Activated CD4-positive, alpha-beta T cell treated with anti-CD3 and anti-CD28 coated beads, Interleukin-2, amount 10 ng/mL, durations not matched to agents 7 days and 5 days (primary cell): ENCODE measurements at regions not wholly inside any gene's neighbourhood (a gene's known extent, or its start where the extent isn't known, plus 50 kb on each side); places are given as distances from the start of the nearest gene placed in this dataset.

Source experiments
- CTCF ChIA-PET: fragments of 350-600 bp; sonication (Branson Sonifier 250); formaldehyde crosslinking; loops from one replicate; lab custom pipeline; 2021; ENCODE audit warnings: antibody characterized with exemption; lab: Charles Lee
- POLR2A ChIA-PET: fragments of 350-600 bp; sonication (Branson Sonifier 250); formaldehyde crosslinking; loops from one replicate; lab custom pipeline; 2021; ENCODE audit warnings: antibody characterized with exemption; lab: Charles Lee
- DNase-seq: peaks from one replicate; pipeline ENCODE4 v3.0.0-alpha.2; 2020
- H3K27ac Mint-ChIP-seq: one replicate; pipeline ENCODE4 v1.8.0; 2021; ENCODE audit warnings: mild to moderate bottlenecking, moderate library complexity, mixed read lengths
- H3K27me3 Mint-ChIP-seq: one replicate; pipeline ENCODE4 v1.8.0; 2021; ENCODE audit warnings: mixed read lengths
- H3K36me3 Mint-ChIP-seq: one replicate; pipeline ENCODE4 v1.8.0; 2021; ENCODE audit warnings: low read depth, mixed read lengths
- H3K4me1 Mint-ChIP-seq: one replicate; pipeline ENCODE4 v1.8.0; 2021; ENCODE audit warnings: mixed read lengths
- H3K4me3 Mint-ChIP-seq: one replicate; pipeline ENCODE4 v1.8.0; 2021; ENCODE audit warnings: mild to moderate bottlenecking, moderate library complexity, mixed read lengths
- H3K9me3 Mint-ChIP-seq: one replicate; pipeline ENCODE4 v1.8.0; 2021; ENCODE audit warnings: mixed read lengths

- peaks cover 3% of the 10 kb centered on the region for H3K9me3 Mint-ChIP-seq
- ChIA-PET CTCF (no interaction called here), POLR2A (no interaction called here)
- H3K4me1 Mint-ChIP-seq = no peaks in the 10 kb centered on the region
- H3K27ac Mint-ChIP-seq = no peak overlapping the region
- no peaks in the 10 kb centered on the region for H3K27me3 Mint-ChIP-seq
- DNase-seq = no peak
- H3K4me3 Mint-ChIP-seq = no peak overlapping the region
- no peaks in the 10 kb centered on the region for H3K36me3 Mint-ChIP-seq
These were observed 155.8 kb upstream of the IGFBP7 start for GRCh38 chr4:57265831-57266582.

GRCh38 chr4:57254754-57255153, 144.6 kb upstream of the IGFBP7 start:
- no peaks in the 10 kb centered on the region for H3K4me1 Mint-ChIP-seq
- no peak overlapping the region for H3K27ac Mint-ChIP-seq
- no peak overlapping the region for H3K4me3 Mint-ChIP-seq
- no peaks in the 10 kb centered on the region for H3K9me3 Mint-ChIP-seq
- no peaks in the 10 kb centered on the region for H3K36me3 Mint-ChIP-seq
- POLR2A ChIA-PET = no interaction called here
- CTCF ChIA-PET = no interaction called here
- DNase-seq = no peak
- H3K27me3 Mint-ChIP-seq = no peaks in the 10 kb centered on the region

GRCh38 chr4:57249083-57249482, 138.9 kb upstream of the IGFBP7 start:
- Mint-ChIP-seq H3K9me3 (no peaks in the 10 kb centered on the region), H3K27me3 (no peaks in the 10 kb centered on the region), H3K4me3 (no peak overlapping the region), H3K4me1 (no peaks in the 10 kb centered on the region), H3K27ac (no peak overlapping the region), H3K36me3 (no peaks in the 10 kb centered on the region)
- ChIA-PET POLR2A (no interaction called here), CTCF (no interaction called here)
- DNase-seq = no peak

GRCh38 chr4:57243076-57243475, 132.9 kb upstream of the IGFBP7 start:
- no peak for DNase-seq
- H3K27ac Mint-ChIP-seq = no peak overlapping the region
- no peaks in the 10 kb centered on the region for H3K4me1 Mint-ChIP-seq
- no peaks in the 10 kb centered on the region for H3K36me3 Mint-ChIP-seq
- CTCF ChIA-PET = interaction anchor here (0.6 kb wide), 1 partner anchor 21 kb away, joined by 6 read pairs; no protein-coding TSS in a partner anchor
- no peaks in the 10 kb centered on the region for H3K27me3 Mint-ChIP-seq
- H3K9me3 Mint-ChIP-seq = no peaks in the 10 kb centered on the region
- H3K4me3 Mint-ChIP-seq = no peak overlapping the region
- POLR2A ChIA-PET = no interaction called here

- Mint-ChIP-seq H3K4me3 (no peak overlapping the region), H3K9me3 (no peaks in the 10 kb centered on the region), H3K4me1 (no peaks in the 10 kb centered on the region), H3K27me3 (no peaks in the 10 kb centered on the region), H3K36me3 (no peaks in the 10 kb centered on the region), H3K27ac (no peak overlapping the region)
- POLR2A ChIA-PET = no interaction called here
- no peak for DNase-seq
- CTCF ChIA-PET = no interaction called here
These were observed 124.1 kb upstream of the IGFBP7 start for GRCh38 chr4:57234252-57234775.

- no peak overlapping the region for H3K4me3 Mint-ChIP-seq
- H3K36me3 Mint-ChIP-seq = no peaks in the 10 kb centered on the region
- ChIA-PET CTCF (no interaction called here), POLR2A (no interaction called here)
- no peak for DNase-seq
- H3K27ac Mint-ChIP-seq = no peak overlapping the region
- H3K9me3 Mint-ChIP-seq = no peaks in the 10 kb centered on the region
- no peaks in the 10 kb centered on the region for H3K4me1 Mint-ChIP-seq
- no peaks in the 10 kb centered on the region for H3K27me3 Mint-ChIP-seq
These were observed 123.2 kb upstream of the IGFBP7 start for GRCh38 chr4:57233386-57233785.

- ChIA-PET POLR2A (no interaction called here), CTCF (no interaction called here)
- no peaks in the 10 kb centered on the region for H3K27me3 Mint-ChIP-seq
- H3K4me3 Mint-ChIP-seq = no peak overlapping the region
- no peaks in the 10 kb centered on the region for H3K4me1 Mint-ChIP-seq
- no peak for DNase-seq
- H3K9me3 Mint-ChIP-seq = no peaks in the 10 kb centered on the region
- no peak overlapping the region for H3K27ac Mint-ChIP-seq
- H3K36me3 Mint-ChIP-seq = no peaks in the 10 kb centered on the region
These were observed 121.6 kb upstream of the IGFBP7 start for GRCh38 chr4:57231781-57232180.

GRCh38 chr4:57220734-57221133, 110.5 kb upstream of the IGFBP7 start:
- no peaks in the 10 kb centered on the region for H3K9me3 Mint-ChIP-seq
- no peak overlapping the region for H3K4me3 Mint-ChIP-seq
- no peaks in the 10 kb centered on the region for H3K36me3 Mint-ChIP-seq
- ChIA-PET CTCF (no interaction called here), POLR2A (no interaction called here)
- no peak overlapping the region for H3K27ac Mint-ChIP-seq
- no peaks in the 10 kb centered on the region for H3K4me1 Mint-ChIP-seq
- no peak for DNase-seq
- H3K27me3 Mint-ChIP-seq = no peaks in the 10 kb centered on the region

GRCh38 chr4:57220172-57220571, 110.0 kb upstream of the IGFBP7 start:
- POLR2A ChIA-PET = no interaction called here
- Mint-ChIP-seq H3K4me3 (no peak overlapping the region), H3K36me3 (no peaks in the 10 kb centered on the region), H3K27ac (no peak overlapping the region), H3K27me3 (no peaks in the 10 kb centered on the region), H3K4me1 (no peaks in the 10 kb centered on the region), H3K9me3 (no peaks in the 10 kb centered on the region)
- DNase-seq = no peak
- CTCF ChIA-PET = no interaction called here

GRCh38 chr4:57219431-57219830, 109.2 kb upstream of the IGFBP7 start:
- CTCF ChIA-PET = no interaction called here
- H3K4me3 Mint-ChIP-seq = no peak overlapping the region

GRCh38 chr4:57214654-57215411, 104.6 kb upstream of the IGFBP7 start:
- Mint-ChIP-seq H3K27ac (no peak overlapping the region), H3K36me3 (no peaks in the 10 kb centered on the region), H3K27me3 (no peaks in the 10 kb centered on the region), H3K4me3 (no peak overlapping the region), H3K9me3 (no peaks in the 10 kb centered on the region), H3K4me1 (no peaks in the 10 kb centered on the region)
- no peak for DNase-seq
- ChIA-PET CTCF (no interaction called here), POLR2A (no interaction called here)

More at GRCh38 chr4:57219431-57219830, 109.2 kb upstream of the IGFBP7 start:
- H3K4me1 Mint-ChIP-seq = no peaks in the 10 kb centered on the region
- POLR2A ChIA-PET = no interaction called here
- H3K36me3 Mint-ChIP-seq = no peaks in the 10 kb centered on the region
- no peak for DNase-seq
- H3K9me3 Mint-ChIP-seq = no peaks in the 10 kb centered on the region
- H3K27ac Mint-ChIP-seq = no peak overlapping the region
- H3K27me3 Mint-ChIP-seq = no peaks in the 10 kb centered on the region

- H3K27ac Mint-ChIP-seq = no peak overlapping the region
- no peaks in the 10 kb centered on the region for H3K36me3 Mint-ChIP-seq
- H3K27me3 Mint-ChIP-seq = peaks cover 2% of the 10 kb centered on the region
- H3K9me3 Mint-ChIP-seq = no peaks in the 10 kb centered on the region
- H3K4me3 Mint-ChIP-seq = no peak overlapping the region
- ChIA-PET POLR2A (no interaction called here), CTCF (no interaction called here)
- H3K4me1 Mint-ChIP-seq = no peaks in the 10 kb centered on the region
- no peak for DNase-seq
These were observed 100.9 kb upstream of the IGFBP7 start for GRCh38 chr4:57211131-57211530.

- H3K27me3 Mint-ChIP-seq = peaks cover 7% of the 10 kb centered on the region
- no peak overlapping the region for H3K4me3 Mint-ChIP-seq
- H3K36me3 Mint-ChIP-seq = no peaks in the 10 kb centered on the region
- no peaks in the 10 kb centered on the region for H3K9me3 Mint-ChIP-seq
- DNase-seq = no peak
- POLR2A ChIA-PET = no interaction called here
- no peaks in the 10 kb centered on the region for H3K4me1 Mint-ChIP-seq
- CTCF ChIA-PET = no interaction called here
- no peak overlapping the region for H3K27ac Mint-ChIP-seq
These were observed 96.0 kb upstream of the IGFBP7 start for GRCh38 chr4:57206172-57206571.
